Fibroblast of lung (primary cell): ENCODE measurements at regions not wholly inside any gene's neighbourhood (a gene's known extent, or its start where the extent isn't known, plus 50 kb on each side); places are given as distances from the start of the nearest gene placed in this dataset.

Experiments used
- DNase-seq, 2 donors: peaks; one replicate each; pipeline versions ENCODE4 v3.0.0 to v3.0.0-alpha.2; 2010; ENCODE audit warnings: low read depth in 2 of 2
- H2AFZ ChIP-seq: 2 replicates; pipeline ENCODE4 v1.5.1; 2012; ENCODE audit warnings: low read length, control low read depth, inconsistent platforms
- H3K27ac ChIP-seq: 2 replicates; pipeline ENCODE4 v1.5.1; 2011; ENCODE audit warnings: low read length, control low read depth; ENCODE audit not compliant: insufficient read depth
- H3K27me3 ChIP-seq: 2 replicates; pipeline ENCODE4 v1.5.1; 2011; ENCODE audit warnings: mild to moderate bottlenecking, low read length; ENCODE audit not compliant: control insufficient read depth, insufficient read depth
- H3K36me3 ChIP-seq: 2 replicates; pipeline ENCODE4 v1.5.1; 2011; ENCODE audit warnings: low read length; ENCODE audit not compliant: control insufficient read depth, insufficient read depth
- H3K4me1 ChIP-seq: 2 replicates; pipeline ENCODE4 v1.5.1; 2011; ENCODE audit warnings: low read length; ENCODE audit not compliant: control insufficient read depth, insufficient read depth; ENCODE audit errors: extremely low read depth
- H3K4me2 ChIP-seq: 2 replicates; pipeline ENCODE4 v1.5.1; 2011; ENCODE audit warnings: low read length, control low read depth; ENCODE audit not compliant: insufficient read depth; ENCODE audit errors: extremely low read depth
- H3K4me3 ChIP-seq, 4 experiments: fragments of 200-600 bp in 1 of 4; sonication (generic) in 1 of 4; replicated peaks in 1 of 4; 2 replicates each; pipeline ENCODE4 v1.5.1; 2011 to 2016; ENCODE audit warnings: low read length in 4 of 4, low read depth in 3 of 4, mild to moderate bottlenecking in 3 of 4, control low read depth in 2 of 4, inconsistent platforms in 1 of 4, mixed read lengths in 1 of 4; ENCODE audit not compliant: insufficient read depth in 1 of 4; ENCODE audit errors: control extremely low read depth in 1 of 4
- H3K79me2 ChIP-seq: 2 replicates; pipeline ENCODE4 v1.5.1; 2012; ENCODE audit warnings: mild to moderate bottlenecking, low read length, inconsistent platforms; ENCODE audit not compliant: control insufficient read depth, insufficient read depth
- H3K9ac ChIP-seq: 2 replicates; pipeline ENCODE4 v1.5.1; 2011; ENCODE audit warnings: mild to moderate bottlenecking, low read length, control low read depth; ENCODE audit not compliant: insufficient read depth
- H3K9me3 ChIP-seq: 2 replicates; pipeline ENCODE4 v1.5.1; 2012; ENCODE audit warnings: low read depth, low read length; ENCODE audit not compliant: control insufficient read depth, insufficient read depth
- H4K20me1 ChIP-seq: 2 replicates; pipeline ENCODE4 v1.5.1; 2011; ENCODE audit warnings: low read length; ENCODE audit not compliant: control insufficient read depth, insufficient read depth; ENCODE audit errors: extremely low read depth
- CTCF ChIP-seq, 2 donors: IDR thresholded peaks in 1 of 2; conservative IDR thresholded peaks in 1 of 2; 1 replicate in 1 of 2; 2 replicates in 1 of 2; pipeline ENCODE4 v1.5.1; 2011 to 2012; ENCODE audit warnings: low read length in 2 of 2, control low read depth in 1 of 2, inconsistent platforms in 1 of 2, low read depth in 1 of 2, mild to moderate bottlenecking in 1 of 2
- EZH2 ChIP-seq: IDR thresholded peaks from 2 replicates; pipeline ENCODE4 v1.5.1; 2012; ENCODE audit warnings: low read length, control low read depth, mild to moderate bottlenecking; ENCODE audit errors: missing control alignments

- Histone ChIP-seq H3K9me3 (no peaks in the 10 kb centered on the region), H4K20me1 (no peaks in the 10 kb centered on the region), H3K4me3 (no peak overlapping the region), H3K4me2 (no peak overlapping the region), H3K27ac (no peak overlapping the region), H3K9ac (no peak overlapping the region), H2AFZ (no peak overlapping the region), H3K4me1 (no peaks in the 10 kb centered on the region), H3K27me3 (no peaks in the 10 kb centered on the region), H3K36me3 (no peaks in the 10 kb centered on the region), H3K79me2 (no peaks in the 10 kb centered on the region)
- TF ChIP-seq EZH2 (no peak), CTCF (conservative IDR thresholded peaks at IDR 0.05 in 1 of 2, IDR thresholded peaks at IDR 0.05 in 1 of 2; ENCODE audit: low read depth in 1 of 2, low read length in 2 of 2) (no peak)
- no peak for DNase-seq
Observed at GRCh38 chr20:48069596-48069995, 284.3 kb upstream of the SULF2 start.

- no peaks in the 10 kb centered on the region for H3K36me3 ChIP-seq
- H3K27me3 ChIP-seq: no peaks in the 10 kb centered on the region
- H3K4me3 ChIP-seq: no peak overlapping the region
- no peak overlapping the region for H2AFZ ChIP-seq
- H3K4me1 ChIP-seq: no peaks in the 10 kb centered on the region
- no peaks in the 10 kb centered on the region for H3K9me3 ChIP-seq
- no peak overlapping the region for H3K27ac ChIP-seq
- no peak for DNase-seq
- no peaks in the 10 kb centered on the region for H3K79me2 ChIP-seq
- H3K9ac ChIP-seq: no peak overlapping the region
- no peak overlapping the region for H3K4me2 ChIP-seq
- H4K20me1 ChIP-seq: no peaks in the 10 kb centered on the region
- TF ChIP-seq CTCF (conservative IDR thresholded peaks at IDR 0.05 in 1 of 2, IDR thresholded peaks at IDR 0.05 in 1 of 2; ENCODE audit: low read depth in 1 of 2, low read length in 2 of 2): no peak
- no peak for TF ChIP-seq EZH2
Observed at GRCh38 chr20:48066851-48067250, 281.6 kb upstream of the SULF2 start.

DNA sequence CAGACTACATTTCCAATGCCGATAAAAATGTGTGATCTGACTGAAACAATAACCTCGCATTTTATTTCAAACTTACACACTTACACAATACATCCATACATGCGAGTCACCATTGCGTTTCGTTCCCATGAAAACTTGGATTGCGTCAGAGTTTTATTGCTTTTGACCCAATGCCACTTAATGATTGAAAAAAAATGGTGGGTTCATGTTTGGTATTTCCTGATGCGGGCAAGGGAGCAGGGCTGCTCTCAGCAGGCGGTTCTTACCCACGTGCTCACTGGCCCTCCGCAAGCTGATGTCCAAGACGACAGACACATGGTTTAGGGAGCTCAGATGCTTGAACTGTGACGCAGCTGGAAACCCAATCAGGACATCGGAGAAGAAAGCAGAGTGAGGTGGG lies 281.0 kb upstream of the SULF2 start:
- Histone ChIP-seq H3K9me3 (no peaks in the 10 kb centered on the region), H3K4me1 (no peaks in the 10 kb centered on the region), H3K27ac (no peak overlapping the region), H2AFZ (no peak overlapping the region), H3K4me2 (no peak overlapping the region), H3K9ac (no peak overlapping the region), H4K20me1 (no peaks in the 10 kb centered on the region), H3K79me2 (no peaks in the 10 kb centered on the region), H3K27me3 (no peaks in the 10 kb centered on the region), H3K4me3 (no peak overlapping the region), H3K36me3 (no peaks in the 10 kb centered on the region)
- peak; percentile 50 to 78 for DNase-seq
- TF ChIP-seq EZH2 (no peak), CTCF (conservative IDR thresholded peaks at IDR 0.05 in 1 of 2, IDR thresholded peaks at IDR 0.05 in 1 of 2; ENCODE audit: low read depth in 1 of 2, low read length in 2 of 2) (no peak)
